K562 (cell line): ENCODE measurements at regions not wholly inside any gene's neighbourhood (a gene's known extent, or its start where the extent isn't known, plus 50 kb on each side); places are given as distances from the start of the nearest gene placed in this dataset.

Experiments used
- ATAC-seq: fragments of 200-7000 bp; cut with Tn5 transposase; 3 replicates; pipeline ENCODE4 v1.9.1; 2020; ENCODE audit warnings: moderate library complexity
- BruUV-seq: library from RNA; stranded (reverse); fragments of 400-500 nt; replicated peaks from 2 replicates; lab custom pipeline; 2021; lab: Mats Ljungman, UMichigan
- CTCF ChIA-PET: fragments of 300-600 bp; formaldehyde crosslinking; extraction: SDS; loops from one replicate; lab custom pipeline; 2021; ENCODE audit warnings: low intra/inter-chr PET ratio; lab: Yijun Ruan, JAX
- POLR2A ChIA-PET: fragments of 300-600, 350-650 bp; sonication (Branson Sonifier 250); formaldehyde crosslinking; extraction: SDS; loops from one replicate; lab custom pipeline; 2021; ENCODE audit warnings: antibody characterized with exemption, inconsistent platforms; lab: Yijun Ruan, JAX
- DNase-seq, 4 experiments: peaks; one replicate each; pipeline versions ENCODE4 v3.0.0 to v3.0.0-alpha.2; 2011 to 2018; ENCODE audit warnings: low spot score in 3 of 4, mixed read lengths in 3 of 4; ENCODE audit errors: extremely low read depth in 1 of 4
- FAIRE-seq: peaks from 2 replicates; lab custom pipeline; 2011; peaks lifted over from hg19 to GRCh38; lab: Jason Lieb, UNC
- H2AFZ ChIP-seq: 2 replicates; pipeline ENCODE4 v1.6.0; 2011; ENCODE audit warnings: low read depth, low read length, control low read depth, inconsistent platforms
- H3K27ac ChIP-seq: fragments of 200-600 bp; 3 replicates; pipeline ENCODE4 v1.8.0; 2011; ENCODE audit warnings: low read depth, mild to moderate bottlenecking, control low read depth, inconsistent platforms, low read length, moderate library complexity, mixed read lengths; ENCODE audit errors: extremely low read depth
- H3K27me3 ChIP-seq, 2 experiments: fragments of 300-600 bp in 1 of 2; 2 replicates in 1 of 2; 3 replicates in 1 of 2; pipeline versions ENCODE4 v1.6.0 to v1.8.0; 2011; ENCODE audit warnings: inconsistent platforms in 2 of 2, low read length in 2 of 2, mild to moderate bottlenecking in 1 of 2, mixed read lengths in 1 of 2, moderate library complexity in 1 of 2; ENCODE audit not compliant: control insufficient read depth in 2 of 2, insufficient read depth in 2 of 2
- H3K36me3 ChIP-seq: fragments of 300-600 bp; 3 replicates; pipeline ENCODE4 v1.8.0; 2011; ENCODE audit warnings: mild to moderate bottlenecking, low read length, inconsistent platforms; ENCODE audit not compliant: control insufficient read depth, insufficient read depth
- H3K4me1 ChIP-seq, 2 experiments: fragments of 200-600 bp in 1 of 2; replicated peaks in 1 of 2; 2 replicates in 1 of 2; 3 replicates in 1 of 2; pipeline versions ENCODE4 v1.5.1 to v1.8.0; 2011; ENCODE audit warnings: inconsistent platforms in 2 of 2, low read length in 2 of 2, mild to moderate bottlenecking in 1 of 2, mixed read lengths in 1 of 2, moderate library complexity in 1 of 2; ENCODE audit not compliant: control insufficient read depth in 2 of 2, insufficient read depth in 2 of 2
- H3K4me2 ChIP-seq: 2 replicates; pipeline ENCODE4 v1.6.1; 2011; ENCODE audit warnings: low read length, control low read depth, inconsistent platforms, mixed read lengths; ENCODE audit not compliant: insufficient read depth
- H3K4me3 ChIP-seq: fragments of 200-600 bp; sonication (generic), shearing (Covaris generic); 2 replicates; pipeline ENCODE4 v1.5.1; 2016; ENCODE audit warnings: control low read depth, inconsistent platforms
- H3K79me2 ChIP-seq: fragments of 200-600 bp; 3 replicates; pipeline ENCODE4 v1.8.0; 2011; ENCODE audit warnings: low read length, inconsistent platforms; ENCODE audit not compliant: control insufficient read depth, insufficient read depth
- H3K9ac ChIP-seq, 2 experiments: 2 replicates each; pipeline versions ENCODE4 v1.6.0 to v1.6.1; 2011; ENCODE audit warnings: low read depth in 2 of 2, low read length in 2 of 2, control low read depth in 1 of 2, inconsistent platforms in 1 of 2, mild to moderate bottlenecking in 1 of 2, mixed read lengths in 1 of 2; ENCODE audit not compliant: insufficient read depth in 1 of 2
- H3K9me1 ChIP-seq: one replicate; pipeline ENCODE4 v1.6.0; 2011; ENCODE audit warnings: inconsistent platforms, mild to moderate bottlenecking, low read length, moderate library complexity; ENCODE audit not compliant: control insufficient read depth, insufficient read depth
- H3K9me3 ChIP-seq: replicated peaks from 2 replicates; pipeline ENCODE4 v1.5.1; 2011; ENCODE audit warnings: low read depth, low read length, inconsistent platforms; ENCODE audit not compliant: control insufficient read depth, insufficient read depth
- H4K20me1 ChIP-seq: replicated peaks from 2 replicates; pipeline ENCODE4 v1.6.1; 2011; ENCODE audit warnings: low read length, inconsistent platforms, mixed read lengths; ENCODE audit not compliant: control insufficient read depth, insufficient read depth
- CREB5 ChIP-seq: fragments of 250-450 bp; sonication (Bioruptor Pico); IDR thresholded peaks from 2 replicates; pipeline ENCODE4 v1.5.0; 2020; ENCODE audit warnings: mild to moderate bottlenecking
- CTBP1 ChIP-seq: fragments of 450-650 bp; IDR thresholded peaks from 2 replicates; pipeline ENCODE4 v1.6.1; 2016; ENCODE audit warnings: borderline replicate concordance
- DMBX1 ChIP-seq: fragments of 250-450 bp; sonication (Bioruptor Pico); IDR thresholded peaks from 2 replicates; pipeline ENCODE4 v1.8.0; 2022; ENCODE audit warnings: inconsistent platforms, mild to moderate bottlenecking, moderate library complexity, borderline replicate concordance
- HOXB6 ChIP-seq: fragments of 250-450 bp; sonication (Bioruptor Pico); IDR thresholded peaks from 2 replicates; pipeline ENCODE4 v1.5.1; 2022; ENCODE audit warnings: mild to moderate bottlenecking, borderline replicate concordance
- IRF1 ChIP-seq: sonication (generic); formaldehyde crosslinking; IDR thresholded peaks from 2 replicates; pipeline ENCODE4 v1.8.0; 2022; ENCODE audit warnings: missing genetic modification reagents, mild to moderate bottlenecking, borderline replicate concordance
- MAZ ChIP-seq, 2 experiments: fragments of 450-650 bp in 1 of 2; sonication (generic) in 1 of 2; formaldehyde crosslinking; IDR thresholded peaks in 1 of 2; conservative IDR thresholded peaks in 1 of 2; 2 replicates each; pipeline versions ENCODE4 v1.4.0 to v1.5.0; 2020; ENCODE audit warnings: mild to moderate bottlenecking in 1 of 2, missing genetic modification reagents in 1 of 2
- RBM17 ChIP-seq: fragments of 200-400 bp; formaldehyde crosslinking; IDR thresholded peaks from 2 replicates; pipeline ENCODE4 v1.6.1; 2017; ENCODE audit warnings: low read depth, mild to moderate bottlenecking, low read length, borderline replicate concordance
- SETDB1 ChIP-seq: IDR thresholded peaks from one replicate; pipeline ENCODE4 v1.6.1; 2012; ENCODE audit warnings: low read length, control low read depth, inconsistent platforms
- ZNF143 ChIP-seq: sonication (generic); formaldehyde crosslinking; IDR thresholded peaks from 2 replicates; pipeline ENCODE4 v1.9.0; 2022; ENCODE audit warnings: mild to moderate bottlenecking, missing genetic modification reagents
- ZZZ3 ChIP-seq: fragments of 450-650 bp; IDR thresholded peaks from 2 replicates; pipeline ENCODE4 v1.6.1; 2016; ENCODE audit warnings: antibody characterized with exemption, mild to moderate bottlenecking, moderate library complexity
- WGBS: fragments of 100-300 bp; shearing (Covaris generic); methylation state at CpG from one replicate; pipeline ENCODE4 v1.1.6; 2016; ENCODE audit warnings: low coverage, mixed read lengths; ENCODE audit not compliant: insufficient coverage; ENCODE audit errors: missing lambda C conversion rate; 5-methylcytosine and 5-hydroxymethylcytosine counted together
- in situ Hi-C: fragments of 300-500 bp; cut with MboI; formaldehyde crosslinking; loops from 4 replicates; pipeline ENCODE4 v1.15.0; 2018; ENCODE audit warnings: inconsistent platforms, mixed read lengths
- intact Hi-C: fragments of 100-400 bp; cut with micrococcal nuclease; formaldehyde crosslinking; loops from 2 replicates; pipeline ENCODE4 v1.14.2; 2022
- TF ChIP-seq, protein P1 (sequence below): fragments of 450-650 bp; IDR thresholded peaks from 2 replicates; pipeline ENCODE4 v1.6.1; 2016; ENCODE audit warnings: missing biosample characterization, missing genetic modification characterization
- TF ChIP-seq, protein P2 (sequence below): fragments of 250-450 bp; sonication (Bioruptor Pico); IDR thresholded peaks from 2 replicates; pipeline ENCODE4 v1.5.1; 2021; ENCODE audit warnings: mild to moderate bottlenecking

DNA sequence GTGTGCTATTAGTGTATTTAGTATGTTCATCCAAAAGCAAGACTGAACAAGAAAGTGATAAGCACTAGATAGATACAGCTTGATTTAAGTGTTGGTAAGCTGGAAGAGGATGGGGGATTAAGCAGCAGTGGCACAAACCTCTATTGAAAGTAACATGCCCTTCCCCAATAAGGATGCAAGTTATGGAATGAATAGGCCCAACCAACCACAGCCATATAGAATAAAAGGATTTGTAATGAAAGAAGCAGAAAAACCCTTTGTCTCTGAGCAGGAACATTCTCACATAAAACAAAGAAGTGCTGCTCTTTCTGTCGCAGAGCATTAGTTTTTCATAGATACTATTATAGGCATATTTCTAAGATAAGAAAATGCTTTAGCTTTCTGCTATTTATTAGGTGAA is 310.7 kb downstream of the IPO8 start:
- H3K9ac ChIP-seq: no peak overlapping the region
- H3K79me2 ChIP-seq: no peaks in the 10 kb centered on the region
- no peak overlapping the region for H3K27ac ChIP-seq
- CTCF ChIA-PET: no interaction called here
- H3K9me1 ChIP-seq: no peaks in the 10 kb centered on the region
- BruUV-seq: no TSS peak
- no peaks in the 10 kb centered on the region for H4K20me1 ChIP-seq
- no peak for DNase-seq
- in situ Hi-C loops: no loop called here
- H2AFZ ChIP-seq: no peak overlapping the region
- H3K4me2 ChIP-seq: no peak overlapping the region
- 33% methylated on average over 1 of the region's 1 CpG for WGBS
- TF ChIP-seq CTBP1: no peak
- TF ChIP-seq MAZ (CRISPR knock-in tag; conservative IDR thresholded peaks at IDR 0.05 in 1 of 2, IDR thresholded peaks at IDR 0.05 in 1 of 2): no peak
- no peak for TF ChIP-seq DMBX1
- TF ChIP-seq HOXB6 (CRISPR knock-in tag): no peak
- TF ChIP-seq, protein P1, sequence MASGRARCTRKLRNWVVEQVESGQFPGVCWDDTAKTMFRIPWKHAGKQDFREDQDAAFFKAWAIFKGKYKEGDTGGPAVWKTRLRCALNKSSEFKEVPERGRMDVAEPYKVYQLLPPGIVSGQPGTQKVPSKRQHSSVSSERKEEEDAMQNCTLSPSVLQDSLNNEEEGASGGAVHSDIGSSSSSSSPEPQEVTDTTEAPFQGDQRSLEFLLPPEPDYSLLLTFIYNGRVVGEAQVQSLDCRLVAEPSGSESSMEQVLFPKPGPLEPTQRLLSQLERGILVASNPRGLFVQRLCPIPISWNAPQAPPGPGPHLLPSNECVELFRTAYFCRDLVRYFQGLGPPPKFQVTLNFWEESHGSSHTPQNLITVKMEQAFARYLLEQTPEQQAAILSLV: no peak
- TF ChIP-seq IRF1 (CRISPR knock-in tag): no peak
- no peak for TF ChIP-seq CREB5
- TF ChIP-seq ZZZ3: no peak
- TF ChIP-seq RBM17: no peak
- TF ChIP-seq SETDB1: no peak
- TF ChIP-seq ZNF143 (CRISPR knock-in tag): no peak
- TF ChIP-seq, protein P2, sequence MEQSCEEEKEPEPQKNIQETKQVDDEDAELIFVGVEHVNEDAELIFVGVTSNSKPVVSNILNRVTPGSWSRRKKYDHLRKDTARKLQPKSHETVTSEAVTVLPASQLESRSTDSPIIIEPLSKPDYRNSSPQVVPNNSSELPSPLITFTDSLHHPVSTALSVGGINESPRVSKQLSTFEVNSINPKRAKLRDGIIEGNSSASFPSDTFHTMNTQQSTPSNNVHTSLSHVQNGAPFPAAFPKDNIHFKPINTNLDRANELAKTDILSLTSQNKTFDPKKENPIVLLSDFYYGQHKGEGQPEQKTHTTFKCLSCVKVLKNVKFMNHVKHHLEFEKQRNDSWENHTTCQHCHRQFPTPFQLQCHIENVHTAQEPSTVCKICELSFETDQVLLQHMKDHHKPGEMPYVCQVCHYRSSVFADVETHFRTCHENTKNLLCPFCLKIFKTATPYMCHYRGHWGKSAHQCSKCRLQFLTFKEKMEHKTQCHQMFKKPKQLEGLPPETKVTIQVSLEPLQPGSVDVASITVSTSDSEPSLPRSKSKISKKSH (CRISPR knock-in tag): no peak
- TF ChIP-seq, all 486 proteins: peak for 0
- H3K36me3 ChIP-seq: no peaks in the 10 kb centered on the region
- intact Hi-C loops: no loop called here
- FAIRE-seq (no peak), ATAC-seq (no peak)
- no peaks in the 10 kb centered on the region for H3K4me1 ChIP-seq
- H3K9me3 ChIP-seq: 0 out of 2 replicates have a peak, but pooled peaks cover 3% of the 10 kb centered on the region
- no peak overlapping the region for H3K4me3 ChIP-seq
- POLR2A ChIA-PET: no interaction called here
- no peaks in the 10 kb centered on the region for H3K27me3 ChIP-seq
